ENCODE measurements at regions not wholly inside any gene's neighbourhood (a gene's known extent, or its start where the extent isn't known, plus 50 kb on each side); places are given as distances from the start of the nearest gene placed in this dataset.

GRCh38 chr16:49929626-49930025, 73.7 kb upstream of the ZNF423 start:
- TF ChIP-seq CTCF (IDR thresholded peaks at IDR 0.05) (no peak), POLR2AphosphoS5 (IDR thresholded peaks at IDR 0.05) (no peak)
